ENCODE measurements at regions not wholly inside any gene's neighbourhood (a gene's known extent, or its start where the extent isn't known, plus 50 kb on each side); places are given as distances from the start of the nearest gene placed in this dataset.

- Histone ChIP-seq H3K4me3 (ENCODE audit: low read depth in 1 of 3, low read length in 3 of 3) (no peak overlapping the region), H3K27me3 (ENCODE audit: control insufficient read depth in 3 of 3, insufficient read depth in 3 of 3, low read length in 3 of 3) (no peaks in the 10 kb centered on the region), H3K27ac (ENCODE audit: low read depth in 1 of 3, low read length in 2 of 3) (no peak overlapping the region), H3K4me1 (ENCODE audit: control insufficient read depth in 3 of 3, insufficient read depth in 2 of 3, low read depth in 1 of 3, low read length in 2 of 3) (no peaks in the 10 kb centered on the region), H3K9me3 (ENCODE audit: control insufficient read depth in 2 of 2, insufficient read depth in 1 of 2, low read depth in 1 of 2, low read length in 1 of 2) (peaks cover 0 to 2% of the 10 kb centered on the region in 2 donors), H3K36me3 (ENCODE audit: control insufficient read depth in 3 of 3, insufficient read depth in 2 of 3, low read depth in 1 of 3, low read length in 3 of 3) (no peaks in the 10 kb centered on the region)
- no peak for DNase-seq
- no peak for FAIRE-seq
- 58 to 70% (median 62%) methylated on average over 2 of the region's 2 CpGs for WGBS, 3 donors
These were observed 50.4 kb upstream of the PTPN13 start for GRCh38 chr4:86543560-86544309.

- no peaks in the 10 kb centered on the region for H3K27me3 ChIP-seq (ENCODE audit: control insufficient read depth in 3 of 3, insufficient read depth in 3 of 3, low read length in 3 of 3)
- H3K4me1 ChIP-seq (ENCODE audit: control insufficient read depth in 3 of 3, insufficient read depth in 2 of 3, low read depth in 1 of 3, low read length in 2 of 3), result no peaks in the 10 kb centered on the region
- H3K9me3 ChIP-seq (ENCODE audit: control insufficient read depth in 2 of 2, insufficient read depth in 1 of 2, low read depth in 1 of 2, low read length in 1 of 2), result peaks cover 0 to 2% of the 10 kb centered on the region in 2 donors
- FAIRE-seq (no peak), DNase-seq (no peak)
- H3K36me3 ChIP-seq (ENCODE audit: control insufficient read depth in 3 of 3, insufficient read depth in 2 of 3, low read depth in 1 of 3, low read length in 3 of 3), result no peaks in the 10 kb centered on the region
- no peak overlapping the region for H3K4me3 ChIP-seq (ENCODE audit: low read depth in 1 of 3, low read length in 3 of 3)
- H3K27ac ChIP-seq (ENCODE audit: low read depth in 1 of 3, low read length in 2 of 3), result no peak overlapping the region
- WGBS, 3 donors, result 19 to 35% (median 34%) methylated on average over 2 of the region's 2 CpGs
These were observed 49.7 kb upstream of the PTPN13 start for GRCh38 chr4:86544310-86544966.

Data from small intestine (tissue), 7 donors.